Left lung (tissue), 4 donors: ENCODE measurements at regions not wholly inside any gene's neighbourhood (a gene's known extent, or its start where the extent isn't known, plus 50 kb on each side); places are given as distances from the start of the nearest gene placed in this dataset.
"Not testable (repeated sequence)": the region's sequence is repeated elsewhere in the genome, so short reads cannot be mapped to it uniquely, and the experiment has no call there.

ENCODE experiments used
- ATAC-seq: fragments of 200-7000 bp; cut with Tn5 transposase; one replicate; pipeline ENCODE4 v1.9.1; 2020; ENCODE audit warnings: moderate library complexity
- DNase-seq, 4 donors: peaks; one replicate each; pipeline ENCODE4 v3.0.0-alpha.2; 2013 to 2020
- H3K27ac ChIP-seq, 2 donors: fragments of 200-600 bp; sonication (generic) in 1 of 2; one replicate each; pipeline versions ENCODE4 v1.5.0 to v1.8.0; 2020 to 2021
- H3K27me3 ChIP-seq, 2 donors: fragments of 200-600 bp; sonication (generic) in 1 of 2; one replicate each; pipeline versions ENCODE4 v1.5.0 to v1.8.0; 2020 to 2021
- H3K36me3 ChIP-seq, 2 donors: fragments of 200-600 bp; sonication (generic) in 1 of 2; one replicate each; pipeline versions ENCODE4 v1.5.0 to v1.8.0; 2020 to 2021
- H3K4me1 ChIP-seq, 2 donors: fragments of 200-600 bp; one replicate each; pipeline ENCODE4 v1.8.0; 2021
- H3K4me3 ChIP-seq, 2 donors: fragments of 200-600 bp; sonication (generic) in 1 of 2; one replicate each; pipeline versions ENCODE4 v1.5.0 to v1.8.0; 2020 to 2021; ENCODE audit warnings: mild to moderate bottlenecking in 1 of 2
- H3K9me3 ChIP-seq, 2 donors: fragments of 200-600 bp; sonication (generic) in 1 of 2; one replicate each; pipeline versions ENCODE4 v1.5.0 to v1.8.0; 2020 to 2021
- CTCF ChIP-seq, 2 donors: fragments of 200-600 bp; sonication (generic) in 1 of 2; IDR thresholded peaks; one replicate each; pipeline versions ENCODE4 v1.5.0 to v1.8.0; 2021; ENCODE audit warnings: antibody characterized with exemption in 2 of 2
- intact Hi-C, 2 donors: fragments of 100-400 bp; cut with DNase I; formaldehyde crosslinking; loops; one replicate each; pipeline versions ENCODE4 v1.11.2 to v1.14.2; 2022
- donor health status: DM: no; HTN: yes; CAD: no.
- donor health status: DM: no; HTN: no; CAD: no.

- ATAC-seq, H3K36me3 ChIP-seq, intact Hi-C loops, H3K4me3 ChIP-seq, H3K27ac ChIP-seq, H3K4me1 ChIP-seq, H3K9me3 ChIP-seq, H3K27me3 ChIP-seq, DNase-seq: not testable (repeated sequence)
Measured at GRCh38 chr11:49384371-49384770, 176.0 kb upstream of the FOLH1 start.

DNA sequence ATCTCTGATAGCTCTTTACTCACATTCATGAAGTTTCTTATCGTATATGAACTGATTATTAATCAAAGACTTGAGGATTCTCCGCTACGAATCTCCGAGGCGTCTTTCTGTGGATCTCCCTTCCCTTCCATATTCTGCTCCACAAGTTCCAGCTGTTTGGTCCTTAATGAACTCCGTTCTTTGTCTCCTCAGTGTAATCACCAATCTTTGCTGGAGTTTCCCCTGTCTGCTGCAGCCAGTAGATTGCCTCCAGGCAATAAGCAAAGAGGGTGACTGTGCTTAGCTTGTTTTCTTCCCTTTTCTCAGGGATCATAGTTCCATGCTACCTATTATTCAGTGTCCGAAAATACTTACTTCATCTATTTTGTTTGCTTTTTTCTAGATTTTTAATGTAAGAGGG, 169.6 kb upstream of the FOLH1 start:
- Histone ChIP-seq H3K9me3 (no peaks in the 10 kb centered on the region), H3K4me1 (no peaks in the 10 kb centered on the region), H3K36me3 (no peaks in the 10 kb centered on the region), H3K27me3 (no peaks in the 10 kb centered on the region), H3K27ac (no peak overlapping the region), H3K4me3 (no peak overlapping the region)
- TF ChIP-seq CTCF (IDR thresholded peaks at IDR 0.05) = no peak
- DNase-seq (no peak), ATAC-seq (no peak)
- intact Hi-C loops = no loop called here

- not testable (repeated sequence) for DNase-seq, ATAC-seq, H3K9me3 ChIP-seq
Measured at GRCh38 chr11:49373866-49374265, 165.5 kb upstream of the FOLH1 start.

DNA sequence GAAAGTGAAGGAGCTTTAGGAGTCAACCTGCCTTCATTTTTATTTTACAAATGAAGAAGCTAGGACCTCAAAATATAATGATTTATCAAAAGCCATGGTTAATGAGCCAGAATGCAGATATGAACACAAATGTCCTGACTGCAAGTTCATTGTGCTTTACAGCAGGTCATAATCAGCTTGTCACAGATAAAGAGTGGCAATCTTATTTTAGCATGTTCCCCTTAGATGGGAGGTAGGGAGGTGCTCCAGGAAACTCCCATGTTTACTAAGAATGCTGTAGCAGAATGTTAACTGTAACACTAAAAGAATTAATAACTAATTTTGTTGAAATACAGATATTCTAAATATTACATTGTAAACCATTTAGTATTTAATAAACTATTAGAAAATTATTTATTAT, 165.0 kb upstream of the FOLH1 start:
- H3K4me1 ChIP-seq, H3K4me3 ChIP-seq, H3K36me3 ChIP-seq, H3K9me3 ChIP-seq, DNase-seq, ATAC-seq, H3K27ac ChIP-seq, H3K27me3 ChIP-seq, intact Hi-C loops: not testable (repeated sequence)

More at GRCh38 chr11:49373866-49374265, 165.5 kb upstream of the FOLH1 start:
- intact Hi-C loops, H3K27ac ChIP-seq, H3K4me3 ChIP-seq, H3K4me1 ChIP-seq, H3K36me3 ChIP-seq, H3K27me3 ChIP-seq: not testable (repeated sequence)

- intact Hi-C loops, DNase-seq, H3K27ac ChIP-seq, H3K4me1 ChIP-seq, H3K27me3 ChIP-seq, H3K36me3 ChIP-seq, H3K9me3 ChIP-seq, H3K4me3 ChIP-seq: not testable (repeated sequence)
- TF ChIP-seq CTCF (IDR thresholded peaks at IDR 0.05) = peak in 1 of 2 donors; percentile 22
- peak; percentile 77 for ATAC-seq
Measured at GRCh38 chr11:49372137-49372536, 163.7 kb upstream of the FOLH1 start.

- intact Hi-C loops = not testable (repeated sequence)
Measured at GRCh38 chr11:49368556-49368955, 160.2 kb upstream of the FOLH1 start.

DNA sequence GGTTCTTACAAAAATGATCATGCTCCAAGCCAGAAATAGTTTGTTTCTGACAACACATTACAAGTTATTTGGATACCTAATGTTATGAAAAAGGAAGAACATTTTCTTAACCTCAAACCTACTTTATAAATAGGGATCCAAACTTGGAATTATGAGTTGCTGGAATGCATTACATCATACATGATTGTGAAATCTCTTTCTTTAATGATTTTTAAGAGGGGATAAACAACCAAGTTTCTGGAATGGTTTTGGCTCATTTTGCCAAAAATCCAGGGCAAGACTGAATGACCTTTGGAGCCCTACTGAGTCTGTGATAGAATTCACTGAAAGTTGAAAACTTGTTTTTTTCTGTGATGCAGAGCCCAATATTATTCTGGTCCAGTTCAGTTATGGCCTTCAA, 157.0 kb upstream of the FOLH1 start:
- H3K27me3 ChIP-seq, H3K4me3 ChIP-seq, intact Hi-C loops, DNase-seq, H3K27ac ChIP-seq, H3K9me3 ChIP-seq, H3K36me3 ChIP-seq, H3K4me1 ChIP-seq: not testable (repeated sequence)
- ATAC-seq = peak; percentile 33

More at GRCh38 chr11:49368556-49368955, 160.2 kb upstream of the FOLH1 start:
- not testable (repeated sequence) for H3K4me1 ChIP-seq, DNase-seq, H3K4me3 ChIP-seq, ATAC-seq, H3K27ac ChIP-seq, H3K9me3 ChIP-seq, H3K36me3 ChIP-seq, H3K27me3 ChIP-seq

DNA sequence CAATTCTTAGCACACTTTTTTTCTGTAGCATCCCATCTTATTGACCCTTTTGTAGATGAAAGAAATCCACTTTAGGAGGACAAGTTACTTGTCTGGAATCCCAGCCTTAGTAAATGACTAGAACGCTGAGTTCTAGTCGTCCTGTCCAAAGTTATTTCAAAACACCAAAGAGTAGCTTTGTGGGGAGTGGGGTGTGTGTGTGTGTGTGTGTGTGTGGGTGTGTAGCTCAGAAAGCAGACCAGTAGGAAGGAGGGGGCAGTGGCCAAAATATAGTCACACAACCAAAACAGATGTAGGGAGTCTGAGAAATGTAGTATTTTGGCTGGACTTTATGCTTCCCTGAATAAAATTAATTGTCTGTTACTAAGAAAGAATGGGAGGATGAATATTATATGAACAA, 154.6 kb upstream of the FOLH1 start:
- H3K27ac ChIP-seq, intact Hi-C loops, H3K36me3 ChIP-seq, H3K9me3 ChIP-seq, H3K27me3 ChIP-seq, H3K4me1 ChIP-seq, H3K4me3 ChIP-seq, DNase-seq: not testable (repeated sequence)
- ATAC-seq = peak; percentile 49

DNA sequence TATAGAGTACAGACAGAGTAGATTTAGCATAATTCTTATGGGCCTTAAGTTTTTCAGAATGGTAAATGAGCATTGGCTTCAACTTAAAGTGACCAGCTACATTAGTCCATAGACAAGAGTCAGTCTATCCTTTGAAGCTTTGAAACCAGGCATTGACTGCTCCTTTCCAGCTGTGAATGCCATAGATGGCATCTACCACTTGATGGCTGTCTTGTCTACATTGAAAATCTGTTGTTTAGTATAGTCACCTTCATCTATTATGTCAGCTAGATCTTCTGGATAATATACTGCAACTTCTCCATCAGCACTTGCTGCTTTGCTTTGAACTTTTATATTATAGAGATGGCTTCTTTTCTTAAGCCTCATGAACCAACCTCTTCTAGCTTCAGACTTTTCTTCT, 146.1 kb upstream of the FOLH1 start:
- H3K27me3 ChIP-seq, ATAC-seq, H3K9me3 ChIP-seq, H3K36me3 ChIP-seq, DNase-seq, H3K27ac ChIP-seq, intact Hi-C loops, H3K4me1 ChIP-seq, H3K4me3 ChIP-seq: not testable (repeated sequence)

- intact Hi-C loops, H3K4me3 ChIP-seq, H3K9me3 ChIP-seq, H3K4me1 ChIP-seq, H3K27ac ChIP-seq, H3K36me3 ChIP-seq, H3K27me3 ChIP-seq, ATAC-seq, DNase-seq: not testable (repeated sequence)
Measured at GRCh38 chr11:49352868-49353267, 144.5 kb upstream of the FOLH1 start.

DNA sequence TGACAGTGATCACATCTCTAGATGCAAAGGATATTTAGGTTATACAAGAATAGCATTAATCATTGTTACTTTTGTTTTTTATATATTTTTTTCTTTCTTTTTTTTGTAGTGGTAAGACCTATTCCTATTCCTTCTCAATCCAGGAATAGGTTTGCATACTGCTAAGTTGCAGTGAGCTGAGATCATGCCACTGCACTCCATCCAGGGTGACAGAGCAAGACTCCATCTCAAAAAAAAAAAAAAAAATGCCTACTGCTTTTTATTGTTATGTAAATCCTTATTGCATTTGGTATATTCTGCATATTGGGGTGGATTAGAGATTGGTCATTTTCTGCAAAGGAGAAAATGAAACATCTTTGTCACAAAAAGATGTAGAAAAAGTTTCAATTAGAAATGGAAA, 138.2 kb upstream of the FOLH1 start:
- intact Hi-C loops, H3K27ac ChIP-seq, ATAC-seq, H3K27me3 ChIP-seq, H3K9me3 ChIP-seq, H3K4me1 ChIP-seq, H3K36me3 ChIP-seq, H3K4me3 ChIP-seq, DNase-seq: not testable (repeated sequence)

- intact Hi-C loops, H3K27me3 ChIP-seq, H3K36me3 ChIP-seq, H3K27ac ChIP-seq, H3K9me3 ChIP-seq, DNase-seq, ATAC-seq, H3K4me3 ChIP-seq, H3K4me1 ChIP-seq: not testable (repeated sequence)
Measured at GRCh38 chr11:49328485-49329186, 120.2 kb upstream of the FOLH1 start.
